ENCODE measurements at regions not wholly inside any gene's neighbourhood (a gene's known extent, or its start where the extent isn't known, plus 50 kb on each side); places are given as distances from the start of the nearest gene placed in this dataset.

GRCh38 chr2:58376592-58376991 is 135.5 kb upstream of the FANCL start:
- no peak overlapping the region for H3K4me3 Mint-ChIP-seq
- H3K4me1 ChIP-seq (ENCODE audit: insufficient read depth, low read length): no peaks in the 10 kb centered on the region
- no peaks in the 10 kb centered on the region for H3K27me3 ChIP-seq (ENCODE audit: control insufficient read depth in 1 of 2, insufficient read depth in 2 of 2, low read length in 2 of 2)
- no peaks in the 10 kb centered on the region for H3K9me3 ChIP-seq (ENCODE audit: control insufficient read depth in 1 of 2, insufficient read depth in 1 of 2, low read length in 2 of 2)
- intact Hi-C loops (cut with DNase I, micrococcal nuclease): no loop called here
- TF ChIP-seq, protein P1, sequence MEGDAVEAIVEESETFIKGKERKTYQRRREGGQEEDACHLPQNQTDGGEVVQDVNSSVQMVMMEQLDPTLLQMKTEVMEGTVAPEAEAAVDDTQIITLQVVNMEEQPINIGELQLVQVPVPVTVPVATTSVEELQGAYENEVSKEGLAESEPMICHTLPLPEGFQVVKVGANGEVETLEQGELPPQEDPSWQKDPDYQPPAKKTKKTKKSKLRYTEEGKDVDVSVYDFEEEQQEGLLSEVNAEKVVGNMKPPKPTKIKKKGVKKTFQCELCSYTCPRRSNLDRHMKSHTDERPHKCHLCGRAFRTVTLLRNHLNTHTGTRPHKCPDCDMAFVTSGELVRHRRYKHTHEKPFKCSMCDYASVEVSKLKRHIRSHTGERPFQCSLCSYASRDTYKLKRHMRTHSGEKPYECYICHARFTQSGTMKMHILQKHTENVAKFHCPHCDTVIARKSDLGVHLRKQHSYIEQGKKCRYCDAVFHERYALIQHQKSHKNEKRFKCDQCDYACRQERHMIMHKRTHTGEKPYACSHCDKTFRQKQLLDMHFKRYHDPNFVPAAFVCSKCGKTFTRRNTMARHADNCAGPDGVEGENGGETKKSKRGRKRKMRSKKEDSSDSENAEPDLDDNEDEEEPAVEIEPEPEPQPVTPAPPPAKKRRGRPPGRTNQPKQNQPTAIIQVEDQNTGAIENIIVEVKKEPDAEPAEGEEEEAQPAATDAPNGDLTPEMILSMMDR (IDR thresholded peaks at IDR 0.05): no peak
- H3K36me3 Mint-ChIP-seq (ENCODE audit: low read depth): no peaks in the 10 kb centered on the region
- H3K4me1 Mint-ChIP-seq (ENCODE audit: low read depth): no peaks in the 10 kb centered on the region
- ATAC-seq (ENCODE audit: poor library complexity): no peak
- H3K9me3 Mint-ChIP-seq: no peaks in the 10 kb centered on the region
- H3K27ac ChIP-seq (ENCODE audit: low read depth in 1 of 2, low read length in 2 of 2): no peak overlapping the region
- no peak for DNase-seq
- H3K27me3 Mint-ChIP-seq: no peaks in the 10 kb centered on the region
- CTCF ChIA-PET: no interaction called here
- POLR2A ChIA-PET: no interaction called here
- H3K4me3 ChIP-seq (ENCODE audit: low read length): no peak overlapping the region
- H3K36me3 ChIP-seq (ENCODE audit: insufficient read depth, low read length): no peaks in the 10 kb centered on the region
- H3K27ac Mint-ChIP-seq: no peak overlapping the region

- no peak for DNase-seq
- POLR2A ChIA-PET: no interaction called here
- Histone ChIP-seq H3K27me3 (ENCODE audit: control insufficient read depth in 1 of 2, insufficient read depth in 2 of 2, low read length in 2 of 2) (no peaks in the 10 kb centered on the region), H3K36me3 (ENCODE audit: insufficient read depth, low read length) (no peaks in the 10 kb centered on the region), H3K27ac (ENCODE audit: low read depth in 1 of 2, low read length in 2 of 2) (no peak overlapping the region), H3K4me3 (ENCODE audit: low read length) (no peak overlapping the region), H3K4me1 (ENCODE audit: insufficient read depth, low read length) (no peaks in the 10 kb centered on the region), H3K9me3 (ENCODE audit: control insufficient read depth in 1 of 2, insufficient read depth in 1 of 2, low read length in 2 of 2) (no peaks in the 10 kb centered on the region)
- TF ChIP-seq, protein P1 (IDR thresholded peaks at IDR 0.05): no peak
- no peaks in the 10 kb centered on the region for H3K9me3 Mint-ChIP-seq
- H3K36me3 Mint-ChIP-seq (ENCODE audit: low read depth): no peaks in the 10 kb centered on the region
- H3K27ac Mint-ChIP-seq: no peak overlapping the region
- ATAC-seq (ENCODE audit: poor library complexity): no peak
- no peaks in the 10 kb centered on the region for H3K27me3 Mint-ChIP-seq
- no peaks in the 10 kb centered on the region for H3K4me1 Mint-ChIP-seq (ENCODE audit: low read depth)
- intact Hi-C loops (cut with DNase I, micrococcal nuclease): no loop called here
- CTCF ChIA-PET: no interaction called here
- no peak overlapping the region for H3K4me3 Mint-ChIP-seq
These were observed 128.5 kb upstream of the FANCL start for GRCh38 chr2:58369594-58369993.

DNA sequence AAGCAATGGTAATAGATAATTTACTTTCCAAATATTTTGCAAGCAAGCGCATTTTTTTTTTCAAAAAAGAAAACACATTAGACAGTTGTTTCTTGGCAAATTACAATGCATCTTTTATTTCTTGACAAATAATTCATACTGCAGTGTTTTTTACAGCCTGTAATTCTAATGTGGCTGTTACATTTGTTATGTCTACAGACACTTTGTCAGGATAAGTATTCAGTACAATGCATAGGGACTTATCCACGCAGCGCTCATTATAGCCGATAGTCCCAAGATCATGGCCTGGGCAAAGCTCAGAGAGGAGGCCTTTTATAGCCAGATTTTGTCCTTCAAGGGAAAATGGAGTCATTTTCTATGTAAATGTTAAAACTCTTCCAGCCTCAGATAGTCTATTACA is 123.0 kb upstream of the FANCL start:
- Mint-ChIP-seq H3K36me3 (ENCODE audit: low read depth) (no peaks in the 10 kb centered on the region), H3K27me3 (peaks cover 7% of the 10 kb centered on the region), H3K4me3 (no peak overlapping the region), H3K9me3 (no peaks in the 10 kb centered on the region), H3K27ac (no peak overlapping the region), H3K4me1 (ENCODE audit: low read depth) (no peaks in the 10 kb centered on the region)
- POLR2A ChIA-PET: no interaction called here
- TF ChIP-seq, protein P1 (IDR thresholded peaks at IDR 0.05): no peak
- Histone ChIP-seq H3K36me3 (ENCODE audit: insufficient read depth, low read length) (no peaks in the 10 kb centered on the region), H3K4me3 (ENCODE audit: low read length) (no peak overlapping the region), H3K27me3 (ENCODE audit: control insufficient read depth in 1 of 2, insufficient read depth in 2 of 2, low read length in 2 of 2) (peaks cover 0 to 5% of the 10 kb centered on the region in 2 experiments), H3K27ac (ENCODE audit: low read depth in 1 of 2, low read length in 2 of 2) (no peak overlapping the region), H3K4me1 (ENCODE audit: insufficient read depth, low read length) (no peaks in the 10 kb centered on the region), H3K9me3 (ENCODE audit: control insufficient read depth in 1 of 2, insufficient read depth in 1 of 2, low read length in 2 of 2) (no peaks in the 10 kb centered on the region)
- DNase-seq (no peak), ATAC-seq (ENCODE audit: poor library complexity) (no peak)
- intact Hi-C loops (cut with DNase I, micrococcal nuclease): no loop called here
- CTCF ChIA-PET: no interaction called here

Measured in CD4-positive, alpha-beta T cell (primary cell).